HG03064 (cell line): ENCODE measurements at regions not wholly inside any gene's neighbourhood (a gene's known extent, or its start where the extent isn't known, plus 50 kb on each side); places are given as distances from the start of the nearest gene placed in this dataset.
"Not testable (repeated sequence)": the region's sequence is repeated elsewhere in the genome, so short reads cannot be mapped to it uniquely, and the experiment has no call there.

Experiments used
- ATAC-seq: cut with Tn5 transposase; IDR thresholded peaks from one replicate; pipeline ENCODE4 v1.9.1; 2021; ENCODE audit warnings: low read depth; ENCODE audit not compliant: unreplicated experiment

GRCh38 chr2:59777120-59777519 is 776.3 kb downstream of the BCL11A start:
- no peak for ATAC-seq

- no peak for ATAC-seq
These were observed 776.8 kb downstream of the BCL11A start for GRCh38 chr2:59776726-59777008.

- ATAC-seq, result no peak
These were observed 778.5 kb downstream of the BCL11A start for GRCh38 chr2:59774821-59775433.

DNA sequence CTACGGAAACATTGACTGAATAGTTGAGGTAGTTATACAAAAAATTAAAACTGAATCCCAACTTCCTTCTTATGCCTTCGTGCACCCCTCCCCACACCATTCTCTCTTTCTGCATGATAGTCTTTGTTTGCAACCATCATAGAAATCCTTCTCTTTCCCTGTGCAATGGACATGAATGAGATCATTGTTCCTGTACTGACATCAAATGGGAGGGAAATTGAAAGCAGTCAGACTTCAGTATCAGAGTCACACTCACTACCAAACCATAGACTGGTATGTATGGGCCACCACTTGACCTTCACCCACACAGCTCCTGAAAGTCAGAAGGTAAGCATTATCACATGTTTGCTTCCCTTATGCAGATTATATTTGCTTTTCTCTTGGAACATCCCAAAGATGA is 782.8 kb downstream of the BCL11A start:
- ATAC-seq, result no peak

DNA sequence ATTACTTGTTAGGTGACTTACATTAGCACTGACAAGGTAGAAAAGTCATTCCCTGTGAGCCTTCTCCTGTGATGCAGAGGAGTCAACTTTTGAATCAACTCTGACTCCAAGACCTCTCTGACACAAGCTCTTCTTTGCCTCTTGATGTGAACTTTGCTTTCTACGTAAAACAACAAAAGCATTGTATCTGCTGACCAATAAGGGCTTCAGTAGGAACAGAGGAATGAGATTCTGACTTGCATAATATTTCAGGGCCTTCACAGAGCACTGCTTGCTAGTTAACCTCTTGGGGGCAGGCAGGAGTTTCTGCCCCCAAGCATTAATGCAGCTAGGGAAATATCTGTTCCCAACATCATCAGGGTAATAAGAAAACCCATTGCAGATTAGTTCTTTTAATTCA is 791.5 kb downstream of the BCL11A start:
- ATAC-seq, result no peak

GRCh38 chr2:59756150-59756549 is 797.3 kb downstream of the BCL11A start:
- ATAC-seq, result no peak

DNA sequence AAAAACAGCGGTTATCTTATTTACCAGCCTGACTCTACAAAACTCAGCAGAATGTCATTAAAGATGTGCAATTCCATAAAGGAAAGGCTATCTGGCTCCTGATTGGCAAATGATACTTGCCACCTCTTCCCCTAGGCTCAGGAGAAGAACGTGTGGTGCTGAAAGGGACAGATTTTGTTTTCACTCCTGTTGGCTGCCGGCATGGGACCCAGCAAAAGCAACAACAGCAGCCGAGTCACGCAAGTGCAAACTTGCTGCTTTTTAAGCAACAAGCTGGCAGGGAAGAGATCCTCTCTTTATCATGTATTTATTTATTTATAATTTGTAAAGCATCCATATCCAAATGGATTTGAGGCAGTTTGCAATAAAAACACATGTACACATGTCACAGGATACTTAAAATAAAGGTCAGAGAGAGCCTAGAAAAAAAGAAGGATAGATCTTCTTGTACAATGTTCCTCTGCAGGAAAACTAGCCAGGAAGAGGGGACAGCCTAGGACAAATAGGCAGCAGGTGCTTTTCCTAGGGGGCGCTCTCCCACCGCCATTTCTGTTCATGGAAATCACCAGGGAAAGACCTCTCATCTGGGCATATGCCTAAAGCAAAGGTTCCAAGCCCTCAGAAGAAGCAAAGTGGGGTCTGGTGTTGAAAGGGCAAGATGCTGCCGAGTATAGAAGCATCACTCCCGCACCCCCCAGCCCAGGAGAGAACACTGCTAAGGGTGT is 799.3 kb downstream of the BCL11A start:
- no peak for ATAC-seq

- ATAC-seq, result no peak
These were observed 800.9 kb downstream of the BCL11A start for GRCh38 chr2:59752512-59752911.

DNA sequence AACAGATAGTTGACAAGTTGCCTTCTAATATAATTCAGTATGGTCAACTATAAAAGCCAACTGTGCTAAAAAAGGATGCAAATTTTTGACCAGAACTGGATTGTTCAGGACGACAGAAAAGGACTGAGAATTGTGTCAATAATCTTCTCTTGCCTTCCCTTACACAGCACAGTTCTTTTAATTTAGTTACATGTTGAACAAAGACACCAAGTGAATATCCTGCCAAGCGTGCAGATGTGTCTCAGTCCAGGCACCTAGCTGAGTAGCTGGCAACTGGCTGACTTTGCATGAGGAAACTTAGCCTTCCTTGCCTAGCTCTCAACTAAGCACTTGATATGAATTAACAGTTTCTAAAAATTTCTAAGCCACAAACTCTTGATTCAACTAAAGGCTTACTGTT is 801.4 kb downstream of the BCL11A start:
- ATAC-seq, result no peak

GRCh38 chr2:59751214-59751613 is 802.2 kb downstream of the BCL11A start:
- not testable (repeated sequence) for ATAC-seq

DNA sequence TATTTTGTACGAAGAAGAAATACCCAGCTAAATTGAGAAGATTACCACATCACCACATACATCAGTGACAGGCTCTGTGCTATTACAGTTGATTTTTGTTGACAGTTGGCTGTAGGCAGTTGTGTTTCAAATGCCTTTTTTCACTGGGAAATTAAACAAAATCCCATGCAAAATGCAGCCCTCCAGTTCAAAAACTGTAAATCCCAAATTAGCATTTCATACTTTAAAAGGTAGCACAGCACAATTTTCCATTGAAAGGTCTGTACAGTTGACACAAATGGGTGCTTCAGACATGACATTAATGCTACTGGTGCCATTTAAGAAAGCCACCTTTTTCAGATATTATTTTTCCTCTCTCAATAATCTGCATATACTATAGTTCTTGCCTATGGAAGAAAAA is 807.2 kb downstream of the BCL11A start:
- ATAC-seq, result no peak

- ATAC-seq, result no peak
These were observed 808.4 kb downstream of the BCL11A start for GRCh38 chr2:59745085-59745484.

- ATAC-seq, result no peak
These were observed 809.0 kb downstream of the BCL11A start for GRCh38 chr2:59744436-59744835.

DNA sequence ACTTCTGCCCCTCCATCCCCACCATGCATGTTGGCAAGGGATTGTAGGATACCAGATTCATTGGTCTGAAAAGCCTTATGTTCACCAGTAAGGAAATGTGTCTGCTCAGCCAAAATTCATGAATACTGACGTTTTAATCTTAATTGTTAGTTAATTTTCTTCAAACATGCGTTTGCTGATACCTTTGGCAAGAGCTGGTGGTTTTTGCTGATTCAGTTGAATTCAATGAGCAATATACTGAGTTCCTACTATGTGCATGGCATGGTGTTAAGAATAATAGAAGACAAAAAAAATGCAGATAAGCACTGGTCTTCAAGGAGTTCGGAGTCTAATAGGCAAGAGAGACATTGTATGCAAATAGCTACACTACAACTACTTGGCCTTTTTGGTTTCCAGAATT is 811.6 kb downstream of the BCL11A start:
- ATAC-seq, result no peak

- no peak for ATAC-seq
These were observed 814.3 kb downstream of the BCL11A start for GRCh38 chr2:59739166-59739565.

DNA sequence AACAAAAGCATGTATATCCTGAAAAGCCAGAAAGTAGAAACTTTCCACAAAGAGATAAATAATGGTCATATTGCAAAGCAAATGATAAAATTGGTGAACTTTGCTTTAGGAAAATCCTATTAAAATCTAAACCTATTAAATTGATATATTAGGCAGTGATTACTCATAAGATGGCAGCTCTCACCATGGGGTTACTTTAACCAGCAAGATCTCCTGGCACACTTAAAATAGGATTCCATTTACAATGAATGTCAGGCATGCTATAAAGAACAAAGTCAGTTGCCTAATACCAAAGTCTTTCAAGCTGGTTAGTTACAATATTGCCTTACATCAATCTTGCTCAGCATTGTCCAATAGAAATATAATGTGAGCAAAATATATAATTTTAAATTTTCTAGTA is 816.2 kb downstream of the BCL11A start:
- no peak for ATAC-seq

DNA sequence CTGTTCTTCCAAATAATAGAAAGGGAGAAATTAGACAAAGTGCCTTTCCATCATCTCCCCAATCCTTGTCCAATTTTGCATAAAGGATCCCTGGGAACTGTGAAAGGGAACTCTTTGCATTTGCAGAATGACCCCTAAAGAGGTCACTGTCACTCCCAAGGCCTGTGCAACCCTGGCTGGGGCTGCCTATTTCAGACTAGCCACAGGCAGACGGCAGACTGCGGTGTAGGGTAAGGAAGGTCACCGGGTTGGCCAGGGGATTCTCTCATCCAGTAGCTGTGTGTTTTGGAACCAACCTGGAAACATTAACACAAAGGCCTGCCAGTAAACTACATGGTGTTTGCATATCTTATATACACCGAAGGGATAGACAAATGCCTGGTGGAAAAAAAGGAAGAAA is 818.7 kb downstream of the BCL11A start:
- ATAC-seq, result no peak

GRCh38 chr2:59733970-59734369 is 819.5 kb downstream of the BCL11A start:
- ATAC-seq, result no peak

DNA sequence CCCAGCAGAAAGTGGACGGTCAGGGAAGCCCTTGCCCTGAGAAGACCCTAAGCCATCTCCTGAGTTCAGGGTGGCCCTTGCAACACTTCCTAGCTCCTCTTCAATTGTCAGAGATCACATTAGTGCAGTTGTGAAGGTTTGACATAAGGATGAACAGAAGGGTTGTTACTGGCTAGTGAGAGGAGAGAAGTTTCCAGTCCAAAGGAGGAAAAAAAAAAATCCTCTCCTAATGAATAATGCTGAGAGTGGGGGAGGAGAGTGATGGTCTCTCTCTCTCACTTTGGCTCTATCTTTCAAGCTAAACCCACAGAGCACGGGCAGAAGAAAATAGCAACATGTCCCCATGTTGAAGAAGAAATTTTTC is 819.9 kb downstream of the BCL11A start:
- no peak for ATAC-seq

- no peak for ATAC-seq
These were observed 820.4 kb downstream of the BCL11A start for GRCh38 chr2:59732871-59733566.

DNA sequence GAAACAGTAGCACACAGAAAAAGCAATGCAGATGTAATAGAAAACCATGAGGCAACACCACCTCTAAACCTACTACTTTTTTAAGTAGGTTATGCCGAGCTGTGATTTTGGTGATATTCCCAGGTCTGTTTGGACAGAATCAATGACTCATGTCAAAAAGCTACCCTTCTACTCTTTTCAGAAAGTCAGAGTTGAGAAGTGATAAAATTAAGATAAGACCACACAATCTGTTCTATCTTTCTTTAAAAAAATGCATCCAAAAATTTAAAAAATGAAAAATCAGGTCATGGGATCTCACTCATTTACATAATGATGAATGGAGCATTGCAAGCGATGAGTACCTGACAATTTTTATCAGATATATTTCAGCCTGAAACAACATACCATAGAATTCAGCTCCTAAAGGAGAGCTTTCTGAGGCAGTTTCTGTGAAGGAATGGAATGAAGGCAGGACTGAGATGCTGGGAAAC is 826.3 kb downstream of the BCL11A start:
- ATAC-seq, result no peak
